Right lobe of liver (tissue), 6 donors: ENCODE measurements at regions not wholly inside any gene's neighbourhood (a gene's known extent, or its start where the extent isn't known, plus 50 kb on each side); places are given as distances from the start of the nearest gene placed in this dataset.

ENCODE experiments used
- ATAC-seq, 4 donors: fragments of 200-7000 bp; cut with Tn5 transposase; one replicate each; pipeline ENCODE4 v1.9.1; 2020; ENCODE audit warnings: mild to moderate bottlenecking in 4 of 4, moderate library complexity in 4 of 4
- DNase-seq, 3 donors: peaks; one replicate each; pipeline ENCODE4 v3.0.0-alpha.2; 2020
- H3K27ac ChIP-seq, 3 donors: fragments of 200-600 bp; one replicate each; pipeline ENCODE4 v1.8.0; 2022
- H3K27me3 ChIP-seq, 2 donors: fragments of 200-600 bp; one replicate each; pipeline ENCODE4 v1.8.0; 2022
- H3K36me3 ChIP-seq, 4 donors: fragments of 200-600 bp; sonication (generic) in 1 of 4; one replicate each; pipeline versions ENCODE4 v1.5.1 to v1.8.0; 2017 to 2022; ENCODE audit warnings: control low read depth in 1 of 4
- H3K4me1 ChIP-seq, 4 donors: fragments of 200-600 bp; sonication (generic) in 1 of 4; one replicate each; pipeline versions ENCODE4 v1.5.1 to v1.8.0; 2017 to 2022; ENCODE audit warnings: control low read depth in 1 of 4
- H3K4me3 ChIP-seq, 3 donors: fragments of 200-600 bp; one replicate each; pipeline ENCODE4 v1.8.0; 2022
- H3K9me3 ChIP-seq, 4 donors: fragments of 200-600 bp; sonication (generic) in 1 of 4; one replicate each; pipeline versions ENCODE4 v1.5.1 to v1.8.0; 2017 to 2022; ENCODE audit warnings: control low read depth in 1 of 4
- POLR2A ChIP-seq: fragments of 450-650 bp; IDR thresholded peaks from one replicate; pipeline ENCODE4 v1.6.1; 2017; ENCODE audit warnings: antibody characterized with exemption, mild to moderate bottlenecking
- WGBS: methylation state at CpG from one replicate; pipeline ENCODE4 v1.1.6; 2018; ENCODE audit warnings: low coverage, low lambda C conversion rate; ENCODE audit not compliant: insufficient coverage; ENCODE audit errors: missing lambda C conversion rate; 5-methylcytosine and 5-hydroxymethylcytosine counted together
- intact Hi-C, 2 donors: fragments of 100-400 bp; cut with DNase I; formaldehyde crosslinking; loops; one replicate each; pipeline versions ENCODE4 v1.11.2 to v1.14.1; 2022
- TF ChIP-seq, protein P1 (sequence below), 4 donors: fragments of 200-600 bp in 3 of 4; fragments of 450-650 bp in 1 of 4; IDR thresholded peaks; one replicate each; pipeline versions ENCODE4 v1.5.1 to v1.8.0; 2016 to 2022; ENCODE audit warnings: antibody characterized with exemption in 4 of 4, mild to moderate bottlenecking in 2 of 4
- donor health status: DM: no; HTN: yes; CAD: no.
- donor health status: DM: no; HTN: no; CAD: no.
- donor health status: DM: no; HTN: no; CAD: no.
- donor health status: DM: no; HTN: yes; CAD: no.
- donor health status: DM: no; HTN: yes; CAD: no.

DNA sequence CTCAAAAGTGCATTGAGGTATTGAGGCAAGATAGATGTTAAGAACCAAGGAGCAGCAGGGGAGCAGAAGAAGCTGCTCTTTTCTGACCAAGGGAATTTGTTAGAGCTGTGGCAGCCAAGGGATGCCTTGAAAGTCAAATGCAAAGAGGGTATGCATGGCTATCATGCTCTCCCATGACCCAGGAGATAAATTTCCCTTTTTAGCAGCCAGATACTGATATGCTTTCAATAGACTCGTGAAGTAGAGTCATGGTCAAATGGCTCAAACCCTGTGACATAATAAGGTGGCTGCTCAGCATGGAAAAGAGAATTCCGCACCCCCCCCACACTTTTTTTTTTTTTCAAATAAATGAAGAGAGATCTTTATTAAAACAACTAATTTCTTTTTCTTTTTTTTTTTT, 180.9 kb upstream of the ACTBL2 start:
- Histone ChIP-seq H3K4me1 (no peaks in the 10 kb centered on the region), H3K36me3 (peaks cover 0 to 5% (median 1%) of the 10 kb centered on the region in 4 donors), H3K27ac (no peak overlapping the region), H3K9me3 (no peaks in the 10 kb centered on the region), H3K27me3 (no peaks in the 10 kb centered on the region), H3K4me3 (no peak overlapping the region)
- no peak for TF ChIP-seq POLR2A
- TF ChIP-seq, protein P1, sequence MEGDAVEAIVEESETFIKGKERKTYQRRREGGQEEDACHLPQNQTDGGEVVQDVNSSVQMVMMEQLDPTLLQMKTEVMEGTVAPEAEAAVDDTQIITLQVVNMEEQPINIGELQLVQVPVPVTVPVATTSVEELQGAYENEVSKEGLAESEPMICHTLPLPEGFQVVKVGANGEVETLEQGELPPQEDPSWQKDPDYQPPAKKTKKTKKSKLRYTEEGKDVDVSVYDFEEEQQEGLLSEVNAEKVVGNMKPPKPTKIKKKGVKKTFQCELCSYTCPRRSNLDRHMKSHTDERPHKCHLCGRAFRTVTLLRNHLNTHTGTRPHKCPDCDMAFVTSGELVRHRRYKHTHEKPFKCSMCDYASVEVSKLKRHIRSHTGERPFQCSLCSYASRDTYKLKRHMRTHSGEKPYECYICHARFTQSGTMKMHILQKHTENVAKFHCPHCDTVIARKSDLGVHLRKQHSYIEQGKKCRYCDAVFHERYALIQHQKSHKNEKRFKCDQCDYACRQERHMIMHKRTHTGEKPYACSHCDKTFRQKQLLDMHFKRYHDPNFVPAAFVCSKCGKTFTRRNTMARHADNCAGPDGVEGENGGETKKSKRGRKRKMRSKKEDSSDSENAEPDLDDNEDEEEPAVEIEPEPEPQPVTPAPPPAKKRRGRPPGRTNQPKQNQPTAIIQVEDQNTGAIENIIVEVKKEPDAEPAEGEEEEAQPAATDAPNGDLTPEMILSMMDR (IDR thresholded peaks at IDR 0.05), result no peak
- intact Hi-C loops, result no loop called here
- WGBS, result 75% methylated on average over 2 of the region's 2 CpGs
- ATAC-seq (no peak), DNase-seq (no peak)

DNA sequence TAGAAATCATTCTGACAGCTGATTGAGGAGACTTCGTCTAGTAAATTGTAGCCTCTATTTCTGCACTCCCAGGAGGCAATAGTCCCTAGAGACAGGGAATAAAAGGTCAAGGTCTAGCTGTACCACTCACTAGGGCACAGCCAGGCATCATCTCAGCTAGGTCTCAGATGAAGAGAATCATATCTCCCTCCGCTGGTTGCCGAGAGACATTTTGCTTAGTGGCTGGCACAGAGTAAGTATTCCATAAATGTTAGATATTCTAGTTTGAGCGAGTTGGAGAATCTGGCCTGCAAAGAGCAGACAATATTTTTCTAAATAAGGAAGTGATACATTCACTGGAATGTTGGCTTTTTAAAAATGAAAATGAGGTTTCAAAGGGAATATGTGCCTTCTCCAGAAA, 180.4 kb upstream of the ACTBL2 start:
- H3K27me3 ChIP-seq, result no peaks in the 10 kb centered on the region
- H3K36me3 ChIP-seq, result peaks cover 0 to 5% (median 1%) of the 10 kb centered on the region in 4 donors
- no peak overlapping the region for H3K27ac ChIP-seq
- intact Hi-C loops, result no loop called here
- no peaks in the 10 kb centered on the region for H3K4me1 ChIP-seq
- H3K9me3 ChIP-seq, result no peaks in the 10 kb centered on the region
- DNase-seq (no peak), ATAC-seq (peak in 1 of 4 donors; percentile 40)
- TF ChIP-seq POLR2A, result no peak
- TF ChIP-seq, protein P1 (IDR thresholded peaks at IDR 0.05), result no peak
- no peak overlapping the region for H3K4me3 ChIP-seq
- WGBS, result 86% methylated on average over 4 of the region's 4 CpGs

DNA sequence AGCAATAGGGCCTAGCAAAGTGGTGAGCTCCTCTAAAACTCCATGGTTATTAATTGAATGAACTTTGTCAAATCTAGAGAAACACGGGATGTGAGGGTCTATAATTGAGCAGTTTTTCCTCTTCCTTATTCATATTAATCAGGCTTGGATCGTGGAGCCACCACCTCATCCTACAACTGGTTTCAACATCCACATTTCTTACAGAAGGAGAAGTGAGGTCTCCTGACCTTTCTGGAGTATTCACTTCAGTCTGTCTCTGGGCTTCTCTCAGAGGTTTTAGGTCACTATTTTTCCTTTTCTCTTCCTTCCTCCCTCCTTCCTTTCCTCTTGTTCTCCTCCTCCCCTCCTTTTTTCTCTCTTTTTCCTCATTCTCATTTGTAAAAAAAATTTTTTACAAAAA, 177.3 kb upstream of the ACTBL2 start:
- H3K4me1 ChIP-seq, result peaks cover 0 to 9% (median 0%) of the 10 kb centered on the region in 4 donors
- ATAC-seq (peak in 2 of 4 donors; percentile 18 to 43), DNase-seq (no peak)
- TF ChIP-seq, protein P1 (IDR thresholded peaks at IDR 0.05), result no peak
- TF ChIP-seq POLR2A, result no peak
- H3K27ac ChIP-seq, result no peak overlapping the region
- H3K9me3 ChIP-seq, result no peaks in the 10 kb centered on the region
- H3K36me3 ChIP-seq, result peaks cover 0 to 3% (median 0%) of the 10 kb centered on the region in 4 donors
- no peak overlapping the region for H3K4me3 ChIP-seq
- H3K27me3 ChIP-seq, result no peaks in the 10 kb centered on the region
- 75% methylated on average over 2 of the region's 2 CpGs for WGBS
- intact Hi-C loops, result loop anchor here in 1 of 2 donors (10.0 kb wide), 1 partner anchor 115 kb away; no protein-coding TSS in a partner anchor

DNA sequence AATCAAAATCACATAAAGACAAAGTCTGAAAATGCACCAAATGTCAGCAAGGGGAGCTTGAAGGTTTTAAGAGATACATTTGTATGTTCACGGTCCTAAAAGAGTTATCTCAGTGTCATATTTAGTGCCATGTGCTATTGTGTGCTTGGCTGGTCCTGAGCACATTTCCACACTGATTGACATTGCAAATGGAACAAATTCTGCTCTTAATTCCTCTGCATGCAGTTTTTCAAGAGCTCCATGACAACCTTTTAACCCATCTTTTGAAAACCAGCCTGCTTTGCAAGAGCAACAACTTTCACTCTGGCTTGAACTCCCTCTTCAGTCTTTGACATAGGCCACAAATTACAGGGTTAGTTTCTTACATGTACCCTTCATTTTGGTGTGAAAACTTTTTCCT, 175.4 kb upstream of the ACTBL2 start:
- 100% methylated on average over 1 of the region's 1 CpG for WGBS
- H3K27me3 ChIP-seq, result no peaks in the 10 kb centered on the region
- no peaks in the 10 kb centered on the region for H3K9me3 ChIP-seq
- peaks cover 0 to 23% (median 0%) of the 10 kb centered on the region in 4 donors for H3K4me1 ChIP-seq
- no peak overlapping the region for H3K27ac ChIP-seq
- no peak for TF ChIP-seq POLR2A
- TF ChIP-seq, protein P1 (IDR thresholded peaks at IDR 0.05), result no peak
- ATAC-seq (no peak), DNase-seq (no peak)
- H3K4me3 ChIP-seq, result no peak overlapping the region
- H3K36me3 ChIP-seq, result peaks cover 0 to 3% (median 0%) of the 10 kb centered on the region in 4 donors
- intact Hi-C loops, result loop anchor here in 1 of 2 donors (10.0 kb wide), 1 partner anchor 117 kb away; no protein-coding TSS in a partner anchor
